ENCODE measurements at regions not wholly inside any gene's neighbourhood (a gene's known extent, or its start where the extent isn't known, plus 50 kb on each side); places are given as distances from the start of the nearest gene placed in this dataset.

DNA sequence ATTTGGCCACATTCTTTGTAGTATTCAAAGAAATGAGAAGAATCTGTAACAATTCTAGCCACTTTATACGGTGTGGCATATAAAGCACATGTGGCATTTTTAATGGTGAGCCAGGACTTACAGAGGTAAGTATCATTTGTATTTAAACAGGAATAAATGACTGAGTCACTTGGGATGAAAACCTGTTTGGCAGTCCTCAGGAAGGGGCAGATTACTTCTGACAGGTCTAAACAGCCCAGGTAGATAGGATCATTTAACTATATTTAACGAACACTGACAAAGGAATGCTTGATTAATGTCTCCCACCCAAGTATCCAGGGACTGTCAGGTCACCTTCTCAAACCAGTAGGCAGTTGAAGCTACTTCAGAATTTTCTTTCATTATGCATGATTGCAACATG, 241.5 kb upstream of the SATB1 start:
- no peak overlapping the region for H3K4me3 ChIP-seq (replicated peaks in 1 of 2; ENCODE audit: low read depth in 2 of 2, low read length in 2 of 2)
- DNase-seq (ENCODE audit: low read depth in 2 of 2), result no peak
- TF ChIP-seq, protein P1, sequence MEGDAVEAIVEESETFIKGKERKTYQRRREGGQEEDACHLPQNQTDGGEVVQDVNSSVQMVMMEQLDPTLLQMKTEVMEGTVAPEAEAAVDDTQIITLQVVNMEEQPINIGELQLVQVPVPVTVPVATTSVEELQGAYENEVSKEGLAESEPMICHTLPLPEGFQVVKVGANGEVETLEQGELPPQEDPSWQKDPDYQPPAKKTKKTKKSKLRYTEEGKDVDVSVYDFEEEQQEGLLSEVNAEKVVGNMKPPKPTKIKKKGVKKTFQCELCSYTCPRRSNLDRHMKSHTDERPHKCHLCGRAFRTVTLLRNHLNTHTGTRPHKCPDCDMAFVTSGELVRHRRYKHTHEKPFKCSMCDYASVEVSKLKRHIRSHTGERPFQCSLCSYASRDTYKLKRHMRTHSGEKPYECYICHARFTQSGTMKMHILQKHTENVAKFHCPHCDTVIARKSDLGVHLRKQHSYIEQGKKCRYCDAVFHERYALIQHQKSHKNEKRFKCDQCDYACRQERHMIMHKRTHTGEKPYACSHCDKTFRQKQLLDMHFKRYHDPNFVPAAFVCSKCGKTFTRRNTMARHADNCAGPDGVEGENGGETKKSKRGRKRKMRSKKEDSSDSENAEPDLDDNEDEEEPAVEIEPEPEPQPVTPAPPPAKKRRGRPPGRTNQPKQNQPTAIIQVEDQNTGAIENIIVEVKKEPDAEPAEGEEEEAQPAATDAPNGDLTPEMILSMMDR (IDR thresholded peaks at IDR 0.05; ENCODE audit: low read depth, low read length), result no peak

GRCh38 chr3:18660059-18660458, 234.9 kb upstream of the SATB1 start:
- no peak overlapping the region for H3K4me3 ChIP-seq (replicated peaks in 1 of 2; ENCODE audit: low read depth in 2 of 2, low read length in 2 of 2)
- no peak for DNase-seq (ENCODE audit: low read depth in 2 of 2)
- TF ChIP-seq, protein P1 (IDR thresholded peaks at IDR 0.05; ENCODE audit: low read depth, low read length), result no peak

DNA sequence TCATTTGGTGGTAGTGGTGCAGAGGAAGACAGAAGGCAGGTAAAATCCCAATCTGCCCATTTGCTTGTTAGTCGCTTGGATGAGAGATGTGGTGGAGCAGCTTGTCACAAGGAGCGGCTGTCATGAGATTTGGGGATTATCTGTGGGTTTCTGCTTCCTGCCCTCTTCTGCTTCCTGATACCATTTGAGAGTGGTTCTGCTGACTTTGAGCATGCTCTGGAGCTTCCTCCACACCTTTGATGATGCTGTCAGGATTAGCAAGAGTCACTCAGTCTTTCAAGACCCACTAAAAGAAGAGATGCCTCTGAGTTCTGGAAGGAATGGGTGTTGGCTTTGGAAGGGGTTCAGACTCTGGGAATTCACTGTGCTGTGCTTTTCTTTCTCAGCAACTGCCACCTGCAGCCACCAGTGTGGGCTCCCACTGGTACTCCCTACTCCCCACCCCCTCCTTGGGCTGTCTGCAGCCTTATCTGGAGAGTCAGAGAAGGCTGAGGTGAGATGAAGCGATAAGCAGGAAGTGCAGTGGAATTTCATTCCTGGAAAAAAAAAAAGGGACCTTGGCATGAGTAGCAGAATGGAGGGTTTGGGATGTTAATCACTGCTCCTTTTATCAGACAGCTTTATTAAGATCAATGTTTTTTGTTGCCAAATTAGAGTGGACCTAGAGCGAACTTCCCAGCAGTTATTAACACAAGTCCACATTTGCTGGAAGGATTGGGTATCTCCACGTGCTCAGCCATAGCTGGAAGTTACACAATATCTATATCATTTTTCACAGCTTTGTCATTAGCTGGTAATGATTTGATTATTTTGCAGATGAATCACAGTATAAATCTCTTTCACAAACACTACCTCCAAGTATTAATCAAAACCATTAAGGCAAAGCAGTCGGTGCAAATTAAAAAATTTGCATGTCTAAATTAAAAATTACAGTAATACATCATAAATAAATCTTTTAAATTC, 233.0 kb upstream of the SATB1 start:
- TF ChIP-seq, protein P1 (IDR thresholded peaks at IDR 0.05; ENCODE audit: low read depth, low read length), result no peak
- no peak for DNase-seq (ENCODE audit: low read depth in 2 of 2)
- H3K4me3 ChIP-seq (replicated peaks in 1 of 2; ENCODE audit: low read depth in 2 of 2, low read length in 2 of 2), result no peak overlapping the region

- no peak overlapping the region for H3K4me3 ChIP-seq (replicated peaks in 1 of 2; ENCODE audit: low read depth in 2 of 2, low read length in 2 of 2)
- no peak for DNase-seq (ENCODE audit: low read depth in 2 of 2)
- TF ChIP-seq, protein P1 (IDR thresholded peaks at IDR 0.05; ENCODE audit: low read depth, low read length), result no peak
Measured at GRCh38 chr3:18656866-18657265, 231.7 kb upstream of the SATB1 start.

DNA sequence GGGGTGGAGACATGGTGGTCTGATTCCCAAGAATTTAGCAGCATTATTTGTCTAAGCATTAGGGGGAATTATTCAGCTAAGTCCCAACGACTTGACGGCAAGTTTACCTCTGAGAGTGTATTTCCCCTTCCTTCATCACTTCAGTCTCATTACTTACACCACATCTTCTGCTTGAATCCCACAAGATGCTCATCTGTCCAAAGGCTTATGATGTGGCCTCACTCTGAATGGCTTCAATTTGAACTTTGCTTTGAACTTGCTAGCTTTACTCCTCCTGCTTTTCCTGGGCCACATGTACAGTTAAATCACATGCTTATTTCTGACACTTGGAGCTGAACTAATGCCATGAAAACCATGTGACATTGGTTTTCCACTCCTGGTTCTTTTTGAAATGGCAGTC, 231.3 kb upstream of the SATB1 start:
- TF ChIP-seq, protein P1 (IDR thresholded peaks at IDR 0.05; ENCODE audit: low read depth, low read length), result no peak
- no peak for DNase-seq (ENCODE audit: low read depth in 2 of 2)
- H3K4me3 ChIP-seq (replicated peaks in 1 of 2; ENCODE audit: low read depth in 2 of 2, low read length in 2 of 2), result no peak overlapping the region

DNA sequence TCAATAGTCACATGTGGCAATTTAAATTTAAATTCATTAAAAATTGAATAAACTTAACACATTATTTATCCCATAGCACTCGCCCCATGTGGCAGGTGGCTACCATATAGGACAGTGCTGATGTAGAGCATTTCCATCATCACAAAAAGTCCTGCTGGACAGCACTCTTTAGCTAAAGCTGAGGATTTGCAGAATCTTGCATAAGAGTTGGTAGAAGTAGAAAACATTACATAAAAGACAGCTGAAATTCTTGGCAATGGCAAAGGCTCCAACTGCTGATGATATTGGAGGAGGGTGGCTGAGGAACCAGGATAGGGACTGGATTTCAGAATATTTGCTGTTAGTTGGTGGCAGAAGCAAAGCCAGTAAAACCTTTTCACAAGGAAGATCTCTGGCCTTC, 230.7 kb upstream of the SATB1 start:
- H3K4me3 ChIP-seq (replicated peaks in 1 of 2; ENCODE audit: low read depth in 2 of 2, low read length in 2 of 2), result no peak overlapping the region
- TF ChIP-seq, protein P1 (IDR thresholded peaks at IDR 0.05; ENCODE audit: low read depth, low read length), result no peak
- no peak for DNase-seq (ENCODE audit: low read depth in 2 of 2)
